ENCODE measurements at regions not wholly inside any gene's neighbourhood (a gene's known extent, or its start where the extent isn't known, plus 50 kb on each side); places are given as distances from the start of the nearest gene placed in this dataset.

DNA sequence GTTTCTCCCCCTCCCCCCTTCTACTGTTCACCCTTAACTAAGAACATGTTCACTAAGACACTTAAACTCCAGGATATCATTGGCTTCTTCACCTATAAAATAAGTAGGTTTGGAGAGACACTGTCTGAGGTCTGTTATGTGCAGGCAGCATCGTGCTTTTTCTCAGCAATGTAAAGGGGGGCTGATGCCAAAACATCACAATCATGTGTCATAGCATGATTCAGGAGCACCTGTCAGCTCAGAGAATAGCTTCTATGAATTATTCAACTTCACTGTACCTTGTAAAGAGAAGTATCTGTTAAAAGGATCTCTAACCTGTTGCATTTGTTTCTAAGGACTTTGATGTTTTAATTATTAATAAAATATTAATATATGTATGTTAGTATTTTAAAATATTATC is 211.4 kb upstream of the EPHA3 start:
- ATAC-seq (ENCODE audit: low FRiP score in 2 of 2) (no peak), DNase-seq (no peak)
- 71 to 77% methylated on average over 1 of the region's 1 CpG for WGBS, 2 donors
- Histone ChIP-seq H3K27me3 (no peaks in the 10 kb centered on the region), H3K27ac (no peak overlapping the region), H3K4me1 (no peaks in the 10 kb centered on the region), H3K4me3 (no peak overlapping the region), H3K36me3 (no peaks in the 10 kb centered on the region), H3K9me3 (no peaks in the 10 kb centered on the region)
- TF ChIP-seq POLR2AphosphoS5 (IDR thresholded peaks at IDR 0.05) = no peak

DNA sequence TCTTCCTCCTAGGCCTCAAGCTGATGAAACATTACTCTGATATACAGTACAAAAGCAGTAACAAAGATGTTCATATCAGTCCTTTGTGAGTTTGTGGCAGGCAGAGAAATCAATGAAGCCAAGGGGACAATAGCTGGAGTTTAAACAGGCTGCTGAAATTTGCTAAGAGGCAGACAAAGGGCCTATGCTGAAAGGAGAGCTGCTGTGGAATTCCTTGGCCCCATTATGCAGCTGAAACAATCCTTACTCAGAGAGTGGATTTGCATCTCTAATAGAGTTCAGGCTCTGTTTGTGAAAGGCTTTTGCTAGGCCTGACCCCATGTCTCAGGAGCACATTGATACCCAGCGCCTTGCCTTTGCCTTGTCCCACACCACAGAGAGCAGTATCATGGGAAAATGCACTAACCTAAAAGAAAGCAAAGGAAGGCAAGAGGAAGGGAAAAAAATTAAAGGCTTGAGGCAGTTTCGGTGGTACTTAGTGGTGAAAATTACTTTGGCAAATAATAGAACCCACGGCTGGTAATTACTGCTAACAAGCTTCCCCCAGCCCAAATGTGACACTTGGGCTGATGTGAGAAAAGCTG is 195.0 kb upstream of the EPHA3 start:
- Histone ChIP-seq H3K9me3 (no peaks in the 10 kb centered on the region), H3K4me1 (no peaks in the 10 kb centered on the region), H3K27ac (no peak overlapping the region), H3K27me3 (no peaks in the 10 kb centered on the region), H3K4me3 (no peak overlapping the region), H3K36me3 (no peaks in the 10 kb centered on the region)
- WGBS, 2 donors = 70 to 71% methylated on average over 3 of the region's 3 CpGs
- ATAC-seq (ENCODE audit: low FRiP score in 2 of 2) = no peak
- no peak for DNase-seq
- no peak for TF ChIP-seq POLR2A (IDR thresholded peaks at IDR 0.05)

DNA sequence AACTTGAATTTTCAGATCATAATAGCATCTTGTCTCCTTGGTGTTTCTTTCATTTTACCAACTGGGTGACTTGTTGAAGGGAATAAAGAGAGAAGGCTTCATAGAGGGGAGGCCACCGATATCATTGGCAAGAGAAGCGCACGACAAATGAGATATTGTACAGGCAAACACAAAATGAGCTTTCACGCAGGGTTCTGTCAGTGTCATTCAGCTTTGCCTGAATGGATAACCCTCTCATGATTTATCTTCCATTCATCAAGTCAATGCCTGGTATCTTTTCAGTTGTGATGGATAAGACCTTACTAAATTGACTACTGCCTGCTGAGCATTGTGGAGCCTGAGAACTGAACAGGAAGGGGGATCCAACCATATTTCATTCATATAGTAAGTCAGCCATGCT is 188.6 kb upstream of the EPHA3 start:
- Histone ChIP-seq H3K27ac (no peak overlapping the region), H3K4me1 (no peaks in the 10 kb centered on the region), H3K9me3 (no peaks in the 10 kb centered on the region), H3K27me3 (no peaks in the 10 kb centered on the region), H3K36me3 (no peaks in the 10 kb centered on the region), H3K4me3 (no peak overlapping the region)
- WGBS, 2 donors = 95 to 97% methylated on average over 4 of the region's 4 CpGs
- DNase-seq (no peak), ATAC-seq (ENCODE audit: low FRiP score in 2 of 2) (no peak)
- TF ChIP-seq POLR2A (IDR thresholded peaks at IDR 0.05) = no peak
- TF ChIP-seq, protein P1, sequence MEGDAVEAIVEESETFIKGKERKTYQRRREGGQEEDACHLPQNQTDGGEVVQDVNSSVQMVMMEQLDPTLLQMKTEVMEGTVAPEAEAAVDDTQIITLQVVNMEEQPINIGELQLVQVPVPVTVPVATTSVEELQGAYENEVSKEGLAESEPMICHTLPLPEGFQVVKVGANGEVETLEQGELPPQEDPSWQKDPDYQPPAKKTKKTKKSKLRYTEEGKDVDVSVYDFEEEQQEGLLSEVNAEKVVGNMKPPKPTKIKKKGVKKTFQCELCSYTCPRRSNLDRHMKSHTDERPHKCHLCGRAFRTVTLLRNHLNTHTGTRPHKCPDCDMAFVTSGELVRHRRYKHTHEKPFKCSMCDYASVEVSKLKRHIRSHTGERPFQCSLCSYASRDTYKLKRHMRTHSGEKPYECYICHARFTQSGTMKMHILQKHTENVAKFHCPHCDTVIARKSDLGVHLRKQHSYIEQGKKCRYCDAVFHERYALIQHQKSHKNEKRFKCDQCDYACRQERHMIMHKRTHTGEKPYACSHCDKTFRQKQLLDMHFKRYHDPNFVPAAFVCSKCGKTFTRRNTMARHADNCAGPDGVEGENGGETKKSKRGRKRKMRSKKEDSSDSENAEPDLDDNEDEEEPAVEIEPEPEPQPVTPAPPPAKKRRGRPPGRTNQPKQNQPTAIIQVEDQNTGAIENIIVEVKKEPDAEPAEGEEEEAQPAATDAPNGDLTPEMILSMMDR (IDR thresholded peaks at IDR 0.05) = no peak

DNA sequence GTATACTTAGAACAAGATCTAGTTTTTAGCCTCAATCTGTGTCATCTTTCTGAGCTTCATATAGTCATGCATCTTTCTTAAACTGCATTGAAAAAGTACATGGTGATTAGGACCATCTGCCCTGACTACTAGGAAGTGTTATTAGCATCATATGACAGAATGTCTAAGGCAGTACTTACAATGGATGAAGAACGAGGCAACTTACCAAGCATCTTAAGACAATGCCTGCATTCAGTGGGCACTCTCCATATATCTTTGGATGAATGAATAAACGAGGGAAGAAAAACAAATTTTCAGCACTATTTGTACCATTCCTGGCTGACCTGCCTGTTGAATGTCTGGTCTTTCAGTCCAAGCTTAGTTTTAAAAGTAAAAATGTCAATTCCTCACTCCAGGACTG is 185.4 kb upstream of the EPHA3 start:
- no peak for ATAC-seq (ENCODE audit: low FRiP score in 2 of 2)
- H3K4me1 ChIP-seq = no peaks in the 10 kb centered on the region
- H3K4me3 ChIP-seq = no peak overlapping the region
- 47 to 64% methylated on average over 2 of the region's 2 CpGs for WGBS, 2 donors
- TF ChIP-seq, protein P1 (IDR thresholded peaks at IDR 0.05) = no peak
- TF ChIP-seq POLR2A (IDR thresholded peaks at IDR 0.05) (no peak), EP300 (IDR thresholded peaks at IDR 0.05) (no peak)
- H3K27me3 ChIP-seq = no peaks in the 10 kb centered on the region
- no peak overlapping the region for H3K27ac ChIP-seq
- no peaks in the 10 kb centered on the region for H3K9me3 ChIP-seq
- no peak for DNase-seq
- no peaks in the 10 kb centered on the region for H3K36me3 ChIP-seq

DNA sequence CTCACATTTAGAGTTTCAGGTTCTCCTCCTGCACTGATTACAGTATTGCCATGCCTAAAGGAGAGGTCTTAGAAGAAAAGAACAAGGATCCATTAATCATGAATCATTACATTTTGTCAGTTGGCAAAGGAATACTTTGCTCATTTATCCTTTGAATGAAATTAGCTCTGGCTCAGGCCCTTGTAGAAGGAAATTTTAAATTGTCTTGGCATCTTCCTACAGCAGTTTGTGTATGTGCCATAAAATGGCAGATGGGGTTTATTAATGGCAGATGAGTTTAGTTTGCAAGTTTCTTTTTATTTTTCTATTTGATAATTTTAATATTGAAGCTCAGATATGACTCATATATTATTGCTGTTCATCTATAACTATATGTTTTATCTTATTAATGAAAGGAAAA is 181.2 kb upstream of the EPHA3 start:
- Histone ChIP-seq H3K27ac (no peak overlapping the region), H3K4me3 (no peak overlapping the region), H3K36me3 (no peaks in the 10 kb centered on the region), H3K4me1 (no peaks in the 10 kb centered on the region), H3K27me3 (no peaks in the 10 kb centered on the region), H3K9me3 (no peaks in the 10 kb centered on the region)
- TF ChIP-seq EP300 (IDR thresholded peaks at IDR 0.05) = no peak
- DNase-seq (no peak), ATAC-seq (ENCODE audit: low FRiP score in 2 of 2) (no peak)

DNA sequence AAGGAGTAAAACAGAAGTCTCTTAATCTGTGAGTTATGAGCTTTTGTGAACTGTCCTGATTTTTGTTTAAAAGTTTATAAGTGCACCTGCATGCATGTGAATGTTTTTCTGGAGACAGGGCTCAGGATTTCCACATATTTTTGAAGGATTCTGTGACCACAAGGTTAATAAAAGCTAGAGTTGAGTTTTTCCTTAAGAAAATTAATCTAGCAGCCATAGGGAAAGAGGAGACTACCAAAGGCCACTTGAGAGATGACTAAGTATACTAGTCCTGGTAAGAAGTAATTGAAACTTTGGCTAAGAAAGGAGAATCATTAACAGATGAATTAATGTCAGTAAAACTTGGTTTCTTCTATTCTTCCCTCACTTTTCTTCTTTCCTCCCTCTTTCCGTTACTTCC is 176.8 kb upstream of the EPHA3 start:
- DNase-seq (no peak), ATAC-seq (ENCODE audit: low FRiP score in 2 of 2) (no peak)
- Histone ChIP-seq H3K36me3 (no peaks in the 10 kb centered on the region), H3K9me3 (no peaks in the 10 kb centered on the region), H3K4me1 (no peaks in the 10 kb centered on the region), H3K4me3 (no peak overlapping the region), H3K27ac (no peak overlapping the region), H3K27me3 (no peaks in the 10 kb centered on the region)
- TF ChIP-seq EP300 (IDR thresholded peaks at IDR 0.05) (no peak), POLR2AphosphoS5 (IDR thresholded peaks at IDR 0.05) (no peak), POLR2A (IDR thresholded peaks at IDR 0.05) (no peak)
- TF ChIP-seq, protein P1 (IDR thresholded peaks at IDR 0.05) = no peak
- WGBS, 2 donors = 76 to 80% methylated on average over 1 of the region's 1 CpG

All from upper lobe of left lung (tissue), 6 donors.